Lower leg skin (tissue), 3 donors: ENCODE measurements at regions not wholly inside any gene's neighbourhood (a gene's known extent, or its start where the extent isn't known, plus 50 kb on each side); places are given as distances from the start of the nearest gene placed in this dataset.

Experiments
- CTCF ChIP-seq, 3 donors: fragments of 450-650 bp; IDR thresholded peaks; one replicate each; pipeline ENCODE4 v1.5.1; 2016; ENCODE audit warnings: antibody characterized with exemption in 3 of 3, mild to moderate bottlenecking in 3 of 3, moderate library complexity in 2 of 3
- POLR2A ChIP-seq, 2 donors: fragments of 450-650 bp; IDR thresholded peaks; one replicate each; pipeline ENCODE4 v1.6.1; 2016 to 2017; ENCODE audit warnings: antibody characterized with exemption in 2 of 2, mild to moderate bottlenecking in 1 of 2, moderate library complexity in 1 of 2

- no peak for TF ChIP-seq CTCF (IDR thresholded peaks at IDR 0.05)
- no peak for TF ChIP-seq POLR2A (IDR thresholded peaks at IDR 0.05)
These were observed 200.9 kb upstream of the MIR17HG start for GRCh38 chr13:91146601-91147000.
